GM23338 (cell line): ENCODE measurements at regions not wholly inside any gene's neighbourhood (a gene's known extent, or its start where the extent isn't known, plus 50 kb on each side); places are given as distances from the start of the nearest gene placed in this dataset.

Experiments
- EZH2phosphoT487 ChIP-seq: fragments of 200-600 bp; sonication (generic); IDR thresholded peaks from one replicate; pipeline ENCODE4 v1.8.1; 2018; ENCODE audit warnings: antibody characterized with exemption; ENCODE audit not compliant: unreplicated experiment
- JUNB ChIP-seq: IDR thresholded peaks from one replicate; pipeline ENCODE4 v1.6.1; 2016; ENCODE audit warnings: antibody characterized with exemption; ENCODE audit not compliant: unreplicated experiment
- NANOG ChIP-seq: IDR thresholded peaks from 2 replicates; pipeline ENCODE4 v1.6.1; 2016; ENCODE audit warnings: antibody characterized with exemption, borderline replicate concordance
- POLR2AphosphoS5 ChIP-seq: IDR thresholded peaks from 2 replicates; pipeline ENCODE4 v1.6.1; 2016; ENCODE audit warnings: antibody characterized with exemption, low read depth
- STAT1 ChIP-seq: IDR thresholded peaks from one replicate; pipeline ENCODE4 v1.6.1; 2016; ENCODE audit warnings: antibody characterized with exemption; ENCODE audit not compliant: unreplicated experiment
- ZNF331 ChIP-seq: fragments of 250-450 bp; sonication (Bioruptor Pico); IDR thresholded peaks from 2 replicates; pipeline ENCODE4 v1.5.0; 2020; ENCODE audit warnings: low read depth, mild to moderate bottlenecking, moderate library complexity
- TF ChIP-seq, protein P1 (sequence below): fragments of 250-450 bp; sonication (Bioruptor Pico); IDR thresholded peaks from 2 replicates; pipeline ENCODE4 v1.5.0; 2020; ENCODE audit warnings: mild to moderate bottlenecking, moderate library complexity
- TF ChIP-seq, protein P2 (sequence below), 2 experiments: fragments of 200-600 bp in 1 of 2; sonication (generic) in 1 of 2; conservative IDR thresholded peaks; 2 replicates each; pipeline versions ENCODE4 v1.5.1 to v1.6.1; 2016 to 2017; ENCODE audit warnings: antibody characterized with exemption in 2 of 2, low read depth in 2 of 2, mild to moderate bottlenecking in 2 of 2, moderate library complexity in 1 of 2
- TF ChIP-seq, protein P3 (sequence below): IDR thresholded peaks from one replicate; pipeline ENCODE4 v1.6.1; 2018; ENCODE audit warnings: antibody characterized with exemption; ENCODE audit not compliant: unreplicated experiment

DNA sequence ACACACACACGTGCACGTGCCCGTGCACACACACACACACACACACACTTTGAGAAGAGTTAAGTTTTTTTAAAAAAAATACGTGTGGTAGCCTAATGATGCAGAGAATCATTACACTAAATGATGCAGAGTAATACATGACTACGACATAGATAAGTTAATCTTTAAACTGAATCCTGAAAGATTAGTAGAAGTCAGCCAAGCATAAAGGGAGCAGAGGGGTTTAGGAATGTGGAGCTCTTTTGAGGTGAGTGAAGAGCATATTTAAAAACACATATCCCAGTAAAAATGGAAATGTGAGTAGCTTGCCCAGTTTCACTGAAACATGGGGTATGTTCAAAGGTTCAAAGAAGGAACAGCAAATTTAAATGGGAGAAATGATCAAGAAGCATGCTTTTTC is 61.3 kb upstream of the TYRP1 start (continued):
- TF ChIP-seq, protein P1, sequence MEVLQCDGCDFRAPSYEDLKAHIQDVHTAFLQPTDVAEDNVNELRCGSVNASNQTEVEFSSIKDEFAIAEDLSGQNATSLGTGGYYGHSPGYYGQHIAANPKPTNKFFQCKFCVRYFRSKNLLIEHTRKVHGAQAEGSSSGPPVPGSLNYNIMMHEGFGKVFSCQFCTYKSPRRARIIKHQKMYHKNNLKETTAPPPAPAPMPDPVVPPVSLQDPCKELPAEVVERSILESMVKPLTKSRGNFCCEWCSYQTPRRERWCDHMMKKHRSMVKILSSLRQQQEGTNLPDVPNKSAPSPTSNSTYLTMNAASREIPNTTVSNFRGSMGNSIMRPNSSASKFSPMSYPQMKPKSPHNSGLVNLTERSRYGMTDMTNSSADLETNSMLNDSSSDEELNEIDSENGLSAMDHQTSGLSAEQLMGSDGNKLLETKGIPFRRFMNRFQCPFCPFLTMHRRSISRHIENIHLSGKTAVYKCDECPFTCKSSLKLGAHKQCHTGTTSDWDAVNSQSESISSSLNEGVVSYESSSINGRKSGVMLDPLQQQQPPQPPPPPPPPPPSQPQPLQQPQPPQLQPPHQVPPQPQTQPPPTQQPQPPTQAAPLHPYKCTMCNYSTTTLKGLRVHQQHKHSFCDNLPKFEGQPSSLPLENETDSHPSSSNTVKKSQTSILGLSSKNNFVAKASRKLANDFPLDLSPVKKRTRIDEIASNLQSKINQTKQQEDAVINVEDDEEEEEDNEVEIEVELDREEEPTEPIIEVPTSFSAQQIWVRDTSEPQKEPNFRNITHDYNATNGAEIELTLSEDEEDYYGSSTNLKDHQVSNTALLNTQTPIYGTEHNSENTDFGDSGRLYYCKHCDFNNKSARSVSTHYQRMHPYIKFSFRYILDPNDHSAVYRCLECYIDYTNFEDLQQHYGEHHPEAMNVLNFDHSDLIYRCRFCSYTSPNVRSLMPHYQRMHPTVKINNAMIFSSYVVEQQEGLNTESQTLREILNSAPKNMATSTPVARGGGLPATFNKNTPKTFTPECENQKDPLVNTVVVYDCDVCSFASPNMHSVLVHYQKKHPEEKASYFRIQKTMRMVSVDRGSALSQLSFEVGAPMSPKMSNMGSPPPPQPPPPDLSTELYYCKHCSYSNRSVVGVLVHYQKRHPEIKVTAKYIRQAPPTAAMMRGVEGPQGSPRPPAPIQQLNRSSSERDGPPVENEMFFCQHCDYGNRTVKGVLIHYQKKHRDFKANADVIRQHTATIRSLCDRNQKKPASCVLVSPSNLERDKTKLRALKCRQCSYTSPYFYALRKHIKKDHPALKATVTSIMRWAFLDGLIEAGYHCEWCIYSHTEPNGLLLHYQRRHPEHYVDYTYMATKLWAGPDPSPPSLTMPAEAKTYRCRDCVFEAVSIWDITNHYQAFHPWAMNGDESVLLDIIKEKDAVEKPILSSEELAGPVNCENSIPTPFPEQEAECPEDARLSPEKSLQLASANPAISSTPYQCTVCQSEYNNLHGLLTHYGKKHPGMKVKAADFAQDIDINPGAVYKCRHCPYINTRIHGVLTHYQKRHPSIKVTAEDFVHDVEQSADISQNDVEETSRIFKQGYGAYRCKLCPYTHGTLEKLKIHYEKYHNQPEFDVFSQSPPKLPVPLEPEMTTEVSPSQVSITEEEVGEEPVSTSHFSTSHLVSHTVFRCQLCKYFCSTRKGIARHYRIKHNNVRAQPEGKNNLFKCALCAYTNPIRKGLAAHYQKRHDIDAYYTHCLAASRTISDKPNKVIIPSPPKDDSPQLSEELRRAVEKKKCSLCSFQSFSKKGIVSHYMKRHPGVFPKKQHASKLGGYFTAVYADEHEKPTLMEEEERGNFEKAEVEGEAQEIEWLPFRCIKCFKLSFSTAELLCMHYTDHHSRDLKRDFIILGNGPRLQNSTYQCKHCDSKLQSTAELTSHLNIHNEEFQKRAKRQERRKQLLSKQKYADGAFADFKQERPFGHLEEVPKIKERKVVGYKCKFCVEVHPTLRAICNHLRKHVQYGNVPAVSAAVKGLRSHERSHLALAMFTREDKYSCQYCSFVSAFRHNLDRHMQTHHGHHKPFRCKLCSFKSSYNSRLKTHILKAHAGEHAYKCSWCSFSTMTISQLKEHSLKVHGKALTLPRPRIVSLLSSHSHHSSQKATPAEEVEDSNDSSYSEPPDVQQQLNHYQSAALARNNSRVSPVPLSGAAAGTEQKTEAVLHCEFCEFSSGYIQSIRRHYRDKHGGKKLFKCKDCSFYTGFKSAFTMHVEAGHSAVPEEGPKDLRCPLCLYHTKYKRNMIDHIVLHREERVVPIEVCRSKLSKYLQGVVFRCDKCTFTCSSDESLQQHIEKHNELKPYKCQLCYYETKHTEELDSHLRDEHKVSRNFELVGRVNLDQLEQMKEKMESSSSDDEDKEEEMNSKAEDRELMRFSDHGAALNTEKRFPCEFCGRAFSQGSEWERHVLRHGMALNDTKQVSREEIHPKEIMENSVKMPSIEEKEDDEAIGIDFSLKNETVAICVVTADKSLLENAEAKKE (CRISPR knock-in tag), result no peak
- TF ChIP-seq, protein P2, sequence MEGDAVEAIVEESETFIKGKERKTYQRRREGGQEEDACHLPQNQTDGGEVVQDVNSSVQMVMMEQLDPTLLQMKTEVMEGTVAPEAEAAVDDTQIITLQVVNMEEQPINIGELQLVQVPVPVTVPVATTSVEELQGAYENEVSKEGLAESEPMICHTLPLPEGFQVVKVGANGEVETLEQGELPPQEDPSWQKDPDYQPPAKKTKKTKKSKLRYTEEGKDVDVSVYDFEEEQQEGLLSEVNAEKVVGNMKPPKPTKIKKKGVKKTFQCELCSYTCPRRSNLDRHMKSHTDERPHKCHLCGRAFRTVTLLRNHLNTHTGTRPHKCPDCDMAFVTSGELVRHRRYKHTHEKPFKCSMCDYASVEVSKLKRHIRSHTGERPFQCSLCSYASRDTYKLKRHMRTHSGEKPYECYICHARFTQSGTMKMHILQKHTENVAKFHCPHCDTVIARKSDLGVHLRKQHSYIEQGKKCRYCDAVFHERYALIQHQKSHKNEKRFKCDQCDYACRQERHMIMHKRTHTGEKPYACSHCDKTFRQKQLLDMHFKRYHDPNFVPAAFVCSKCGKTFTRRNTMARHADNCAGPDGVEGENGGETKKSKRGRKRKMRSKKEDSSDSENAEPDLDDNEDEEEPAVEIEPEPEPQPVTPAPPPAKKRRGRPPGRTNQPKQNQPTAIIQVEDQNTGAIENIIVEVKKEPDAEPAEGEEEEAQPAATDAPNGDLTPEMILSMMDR (conservative IDR thresholded peaks at IDR 0.05; ENCODE audit: low read depth in 2 of 2), result no peak
- TF ChIP-seq NANOG (no peak), ZNF331 (CRISPR knock-in tag) (no peak), EZH2phosphoT487 (no peak), JUNB (no peak), STAT1 (no peak), POLR2AphosphoS5 (no peak)
- TF ChIP-seq, protein P3, sequence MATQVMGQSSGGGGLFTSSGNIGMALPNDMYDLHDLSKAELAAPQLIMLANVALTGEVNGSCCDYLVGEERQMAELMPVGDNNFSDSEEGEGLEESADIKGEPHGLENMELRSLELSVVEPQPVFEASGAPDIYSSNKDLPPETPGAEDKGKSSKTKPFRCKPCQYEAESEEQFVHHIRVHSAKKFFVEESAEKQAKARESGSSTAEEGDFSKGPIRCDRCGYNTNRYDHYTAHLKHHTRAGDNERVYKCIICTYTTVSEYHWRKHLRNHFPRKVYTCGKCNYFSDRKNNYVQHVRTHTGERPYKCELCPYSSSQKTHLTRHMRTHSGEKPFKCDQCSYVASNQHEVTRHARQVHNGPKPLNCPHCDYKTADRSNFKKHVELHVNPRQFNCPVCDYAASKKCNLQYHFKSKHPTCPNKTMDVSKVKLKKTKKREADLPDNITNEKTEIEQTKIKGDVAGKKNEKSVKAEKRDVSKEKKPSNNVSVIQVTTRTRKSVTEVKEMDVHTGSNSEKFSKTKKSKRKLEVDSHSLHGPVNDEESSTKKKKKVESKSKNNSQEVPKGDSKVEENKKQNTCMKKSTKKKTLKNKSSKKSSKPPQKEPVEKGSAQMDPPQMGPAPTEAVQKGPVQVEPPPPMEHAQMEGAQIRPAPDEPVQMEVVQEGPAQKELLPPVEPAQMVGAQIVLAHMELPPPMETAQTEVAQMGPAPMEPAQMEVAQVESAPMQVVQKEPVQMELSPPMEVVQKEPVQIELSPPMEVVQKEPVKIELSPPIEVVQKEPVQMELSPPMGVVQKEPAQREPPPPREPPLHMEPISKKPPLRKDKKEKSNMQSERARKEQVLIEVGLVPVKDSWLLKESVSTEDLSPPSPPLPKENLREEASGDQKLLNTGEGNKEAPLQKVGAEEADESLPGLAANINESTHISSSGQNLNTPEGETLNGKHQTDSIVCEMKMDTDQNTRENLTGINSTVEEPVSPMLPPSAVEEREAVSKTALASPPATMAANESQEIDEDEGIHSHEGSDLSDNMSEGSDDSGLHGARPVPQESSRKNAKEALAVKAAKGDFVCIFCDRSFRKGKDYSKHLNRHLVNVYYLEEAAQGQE, result no peak
